GM18519 (cell line): ENCODE measurements at regions not wholly inside any gene's neighbourhood (a gene's known extent, or its start where the extent isn't known, plus 50 kb on each side); places are given as distances from the start of the nearest gene placed in this dataset.
A peak's percentile ranks its signal among the peaks of the same experiment; 100 is the strongest.
"Not testable (repeated sequence)": the region's sequence is repeated elsewhere in the genome, so short reads cannot be mapped to it uniquely, and the experiment has no call there.

ENCODE experiments used
- ATAC-seq: cut with Tn5 transposase; IDR thresholded peaks from one replicate; pipeline ENCODE4 v1.9.1; 2021; ENCODE audit warnings: mild to moderate bottlenecking, moderate library complexity; ENCODE audit not compliant: unreplicated experiment, low FRiP score

DNA sequence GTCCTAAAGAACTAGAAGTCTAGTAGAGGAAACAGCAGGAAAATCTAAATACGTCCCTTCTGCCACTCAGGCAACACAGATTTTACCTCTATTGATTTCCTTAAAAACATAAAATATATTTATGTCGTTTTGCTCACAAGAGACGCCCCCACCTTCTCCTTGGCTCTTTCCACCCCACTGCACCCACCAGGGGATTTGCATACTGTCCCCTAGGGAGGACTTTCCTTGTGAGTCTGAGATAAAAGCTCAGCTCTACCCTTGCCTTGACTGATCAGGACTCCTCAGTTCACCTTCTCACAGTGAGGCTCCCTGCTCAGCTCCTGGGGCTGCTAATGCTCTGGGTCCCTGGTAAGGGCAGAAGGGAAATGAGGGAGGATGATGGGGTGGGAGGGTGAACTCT lies 1488.1 kb downstream of the RPIA start:
- ATAC-seq: not testable (repeated sequence)

DNA sequence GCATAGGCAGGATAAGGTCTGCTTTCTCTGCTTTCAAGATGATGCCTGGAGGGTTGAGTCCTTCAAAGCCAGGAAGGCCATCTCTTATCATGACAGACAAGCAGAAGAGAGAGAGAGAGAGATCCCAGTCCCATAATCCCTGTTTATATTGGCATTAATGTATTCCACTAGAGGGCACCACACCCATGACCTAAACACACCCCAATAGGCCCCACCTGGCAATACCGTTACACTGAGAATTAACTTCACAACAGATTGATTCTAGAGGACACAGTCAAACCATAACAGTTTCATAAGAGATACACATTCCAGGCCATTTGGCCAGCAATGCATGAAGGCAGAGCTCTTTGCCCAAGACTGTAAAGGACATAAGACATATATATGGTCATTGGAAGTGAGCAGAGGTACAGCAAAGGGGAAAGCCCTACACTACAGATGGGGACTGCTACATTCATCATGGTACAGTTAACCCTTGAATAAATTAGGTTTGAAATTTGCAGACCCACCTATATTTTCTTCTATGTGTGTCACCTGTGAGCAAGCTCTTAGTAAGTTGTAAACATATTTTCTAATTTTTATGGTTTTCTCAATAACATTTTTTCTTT lies 1516.1 kb downstream of the RPIA start:
- peak; percentile 73 for ATAC-seq

- no peak for ATAC-seq
Measured at GRCh38 chr2:90209009-90209408, 1517.5 kb downstream of the RPIA start.

DNA sequence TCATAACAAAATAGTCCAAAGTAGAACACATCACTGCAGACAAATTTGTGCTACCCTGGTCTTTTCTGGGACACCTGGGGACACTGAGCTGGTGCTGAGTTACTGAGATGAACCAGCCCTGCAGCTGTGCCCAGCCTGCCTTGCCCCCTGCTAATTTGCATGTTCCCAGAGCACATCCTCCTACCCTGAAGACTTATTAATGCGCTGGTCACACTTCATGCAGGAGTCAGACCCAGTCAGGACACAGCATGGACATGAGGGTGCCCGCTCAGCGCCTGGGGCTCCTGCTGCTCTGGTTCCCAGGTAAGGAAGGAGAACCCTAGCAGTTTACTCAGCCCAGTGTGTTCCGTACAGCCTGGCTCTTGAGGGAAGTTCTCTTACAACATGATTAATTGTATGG lies 1518.3 kb downstream of the RPIA start:
- no peak for ATAC-seq

DNA sequence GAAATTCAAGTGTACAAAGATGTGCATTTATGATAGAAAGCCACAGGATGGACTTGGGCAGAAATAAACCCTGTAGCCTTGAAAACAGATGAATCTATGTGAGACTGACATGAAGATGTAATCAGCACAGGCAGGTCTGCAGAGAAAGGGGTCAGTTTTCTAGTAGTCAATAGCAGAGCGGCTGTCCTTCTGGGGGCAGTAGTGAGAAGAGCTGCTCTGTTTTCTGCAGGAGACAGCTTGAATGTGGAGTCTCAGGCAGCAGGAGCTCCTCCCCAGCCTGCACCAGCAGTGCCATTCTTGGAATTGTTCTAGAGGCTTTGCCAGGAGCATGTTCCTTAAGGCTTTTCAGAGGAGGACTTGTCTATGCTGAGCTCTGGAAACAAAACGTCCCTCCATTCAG lies 1524.4 kb downstream of the RPIA start:
- not testable (repeated sequence) for ATAC-seq

- ATAC-seq: not testable (repeated sequence)
Measured at GRCh38 chr2:90216801-90217200, 1525.3 kb downstream of the RPIA start.

GRCh38 chr2:90218534-90218933 lies 1527.1 kb downstream of the RPIA start:
- not testable (repeated sequence) for ATAC-seq

DNA sequence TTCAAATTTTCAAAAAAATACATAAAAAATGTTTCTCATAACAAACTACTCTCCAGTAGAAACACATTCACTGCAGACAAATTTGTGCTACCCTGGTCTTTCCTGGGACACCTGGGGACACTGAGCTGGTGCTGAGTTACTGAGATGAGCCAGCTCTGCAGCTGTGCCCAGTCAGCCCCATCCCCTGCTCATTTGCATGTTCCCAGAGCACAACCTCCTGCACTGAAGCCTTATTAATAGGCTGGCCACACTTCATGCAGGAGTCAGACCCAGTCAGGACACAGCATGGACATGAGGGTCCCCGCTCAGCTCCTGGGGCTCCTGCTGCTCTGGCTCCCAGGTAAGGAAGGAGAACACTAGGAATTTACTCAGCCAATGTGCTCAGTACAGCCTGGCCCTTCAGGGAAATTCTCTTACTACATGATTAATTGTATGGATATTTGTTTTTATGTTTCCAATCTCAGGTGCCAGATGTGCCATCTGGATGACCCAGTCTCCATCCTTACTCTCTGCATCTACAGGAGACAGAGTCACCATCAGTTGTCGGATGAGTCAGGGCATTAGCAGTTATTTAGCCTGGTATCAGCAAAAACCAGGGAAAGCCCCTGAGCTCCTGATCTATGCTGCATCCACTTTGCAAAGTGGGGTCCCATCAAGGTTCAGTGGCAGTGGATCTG lies 1529.3 kb downstream of the RPIA start:
- not testable (repeated sequence) for ATAC-seq

- no peak for ATAC-seq
Measured at GRCh38 chr2:90221300-90221651, 1529.8 kb downstream of the RPIA start.

DNA sequence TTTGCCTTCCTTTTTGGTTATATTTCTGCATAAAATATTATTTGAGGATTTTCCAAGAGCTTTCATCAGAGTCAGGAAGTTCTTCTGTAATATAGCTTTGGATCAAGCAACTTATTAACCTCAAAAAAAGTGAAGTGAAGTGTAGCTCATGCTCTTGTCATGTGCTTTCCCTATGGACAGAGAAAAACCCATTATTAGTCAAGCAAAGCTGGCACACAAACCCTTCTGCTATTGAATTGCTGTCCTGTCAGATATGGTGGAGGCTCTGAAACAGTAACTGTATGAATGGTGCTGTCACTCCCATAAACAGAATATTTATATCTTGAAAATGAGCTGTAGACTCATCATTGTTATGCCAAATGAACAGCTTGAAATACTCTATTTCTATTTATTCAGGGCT lies 1533.3 kb downstream of the RPIA start:
- ATAC-seq: not testable (repeated sequence)

DNA sequence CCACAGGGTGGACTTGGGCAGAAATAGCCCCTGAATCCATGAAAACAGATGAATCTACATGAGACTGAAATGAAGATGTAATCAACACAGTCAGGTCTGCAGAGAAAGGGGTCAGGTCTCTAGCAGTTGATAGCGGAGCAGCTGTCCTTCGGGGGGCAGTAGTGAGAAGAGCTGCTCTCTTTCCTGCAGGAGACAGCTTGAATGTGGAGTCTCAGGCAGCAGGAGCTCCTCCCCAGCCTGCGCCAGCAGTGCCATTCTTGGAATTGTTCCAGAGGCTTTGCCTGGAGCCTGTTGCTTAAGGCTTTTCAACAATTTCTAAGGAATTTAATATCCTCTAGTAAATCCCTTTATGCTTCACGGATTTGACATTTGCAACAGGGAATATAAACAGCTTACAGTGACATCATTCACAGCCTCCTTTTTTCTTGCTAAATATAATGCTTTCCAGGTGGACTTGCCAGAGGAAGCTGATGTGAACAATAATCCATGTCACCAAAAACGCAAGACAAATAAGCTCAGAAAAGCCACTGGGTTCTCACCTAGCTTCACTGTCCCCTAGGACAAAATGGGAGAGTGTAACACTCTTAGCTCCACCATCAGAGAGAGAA lies 1535.1 kb downstream of the RPIA start:
- not testable (repeated sequence) for ATAC-seq

- ATAC-seq: not testable (repeated sequence)
Measured at GRCh38 chr2:90231199-90231598, 1539.7 kb downstream of the RPIA start.

- not testable (repeated sequence) for ATAC-seq
Measured at GRCh38 chr2:90235452-90235851, 1544.0 kb downstream of the RPIA start.

DNA sequence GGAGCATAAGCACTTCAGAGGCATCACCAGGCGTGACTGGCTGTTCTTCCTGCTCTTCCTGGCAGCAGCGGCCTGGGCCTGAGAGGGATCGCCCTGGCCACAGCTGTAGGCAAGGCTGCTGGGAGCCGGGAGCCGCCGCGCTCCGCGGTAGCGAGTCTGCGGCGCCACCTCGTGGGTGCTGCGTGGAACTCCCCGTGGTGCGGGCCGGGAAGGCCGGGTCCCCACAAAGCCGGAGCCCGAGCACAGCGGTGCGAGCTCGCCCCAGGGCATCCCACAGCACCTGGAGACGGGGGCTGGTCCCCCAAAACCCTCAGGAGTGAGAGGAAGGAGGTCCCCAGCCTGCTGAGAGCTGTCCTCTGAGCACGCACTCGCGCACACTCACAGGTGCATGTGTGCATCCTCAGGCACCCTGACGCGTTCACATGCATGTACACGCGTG lies 1546.5 kb downstream of the RPIA start:
- not testable (repeated sequence) for ATAC-seq

DNA sequence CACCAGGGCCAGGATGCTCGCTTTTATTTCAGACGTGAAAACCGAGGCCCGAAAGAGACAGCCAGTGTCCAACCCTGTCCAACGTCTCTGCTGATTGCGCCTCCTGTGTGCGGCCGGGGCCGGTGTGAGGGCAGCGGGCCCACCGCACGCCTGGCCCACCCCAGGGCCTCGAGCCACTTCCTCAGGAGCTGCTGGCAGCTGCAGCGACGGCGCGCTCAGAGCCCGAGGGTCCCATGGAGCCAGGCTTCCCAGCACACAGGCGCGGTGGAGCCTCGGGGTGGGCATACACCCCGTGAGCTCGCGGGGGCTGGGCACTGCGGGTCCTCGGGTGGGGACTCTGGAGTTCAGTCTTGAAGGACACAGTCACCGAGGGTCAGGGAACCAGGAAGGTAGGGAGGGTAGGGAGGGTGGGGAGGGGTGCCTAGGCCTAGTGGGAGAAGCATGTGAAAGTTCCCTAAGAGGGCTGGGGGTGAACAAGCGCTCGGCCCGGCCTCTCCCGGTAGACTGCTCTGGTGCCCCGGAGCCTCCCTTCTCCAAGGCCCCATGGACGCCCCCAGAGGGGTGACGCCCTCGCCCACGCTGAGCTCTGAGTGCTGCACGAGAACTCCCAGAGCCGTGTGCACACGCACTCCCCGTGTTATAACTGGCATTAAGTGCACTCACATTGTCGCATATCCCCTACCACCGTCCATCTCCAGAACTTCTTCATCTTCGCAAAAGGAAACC lies 1547.2 kb downstream of the RPIA start:
- ATAC-seq: not testable (repeated sequence)

GRCh38 chr2:90239769-90240168 lies 1548.3 kb downstream of the RPIA start:
- ATAC-seq: not testable (repeated sequence)

GRCh38 chr2:90244902-90245765 lies 1553.7 kb downstream of the RPIA start:
- ATAC-seq: not testable (repeated sequence)

DNA sequence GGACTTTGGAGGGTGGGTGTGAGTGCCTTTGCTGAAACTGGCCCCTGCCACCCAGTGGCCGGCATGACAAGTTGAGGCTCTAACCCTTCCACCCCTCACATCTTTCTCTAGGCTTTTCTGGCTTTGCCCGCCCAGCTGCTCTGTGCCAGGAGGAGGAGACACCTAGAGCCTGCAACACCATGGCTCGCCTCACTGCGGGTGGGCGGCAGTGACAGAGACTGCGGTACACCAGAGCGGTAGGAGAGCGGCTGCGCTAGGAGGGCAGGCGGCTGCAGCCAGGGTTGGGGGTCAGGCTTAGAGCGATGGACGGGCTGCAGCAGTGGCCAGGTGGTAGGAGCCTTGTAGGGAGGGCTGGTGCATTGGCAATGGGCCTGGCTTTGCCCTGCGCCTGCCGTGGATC lies 1556.9 kb downstream of the RPIA start:
- not testable (repeated sequence) for ATAC-seq

DNA sequence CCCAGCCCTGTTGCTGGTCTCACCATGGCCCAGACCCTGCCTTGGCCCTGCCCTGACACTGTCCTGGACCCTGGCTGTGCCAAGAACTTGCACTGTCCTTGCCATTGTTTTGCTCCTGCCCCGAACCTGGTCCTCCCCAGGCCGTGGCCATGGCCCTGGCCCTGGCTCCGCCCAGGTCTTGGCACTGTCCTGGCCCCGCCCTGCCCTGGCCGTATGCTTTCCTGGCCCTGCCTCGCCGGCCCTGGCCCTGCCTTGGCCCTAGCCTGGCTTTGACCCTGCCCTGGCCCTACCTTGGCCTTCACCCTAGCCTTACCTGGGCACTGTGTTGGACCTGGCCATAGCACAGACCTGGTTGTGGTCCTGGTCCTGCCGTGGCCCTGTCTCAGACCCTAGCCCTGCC lies 1558.9 kb downstream of the RPIA start:
- not testable (repeated sequence) for ATAC-seq

- ATAC-seq: not testable (repeated sequence)
Measured at GRCh38 chr2:90251576-90251975, 1560.1 kb downstream of the RPIA start.
